Lung (tissue), 11 donors: ENCODE measurements at regions not wholly inside any gene's neighbourhood (a gene's known extent, or its start where the extent isn't known, plus 50 kb on each side); places are given as distances from the start of the nearest gene placed in this dataset.

Experiments used
- ATAC-seq: fragments of 200-7000 bp; cut with Tn5 transposase; one replicate; pipeline ENCODE4 v1.9.1; 2020; ENCODE audit warnings: moderate number of reproducible peaks; ENCODE audit not compliant: insufficient read depth, low FRiP score
- DNase-seq, 3 donors: peaks; one replicate each; pipeline ENCODE4 v3.0.0-alpha.2; 2013 to 2017
- H3K27ac ChIP-seq, 2 donors: one replicate each; pipeline ENCODE4 v1.5.1; 2013; ENCODE audit warnings: mild to moderate bottlenecking in 2 of 2, moderate library complexity in 2 of 2, control low read depth in 1 of 2, inconsistent platforms in 1 of 2, low read depth in 1 of 2, low read length in 1 of 2
- H3K27me3 ChIP-seq, 3 donors: one replicate each; pipeline ENCODE4 v1.5.1; 2013; ENCODE audit warnings: low read length in 2 of 3; ENCODE audit not compliant: control insufficient read depth in 3 of 3, insufficient read depth in 3 of 3
- H3K36me3 ChIP-seq, 4 donors: one replicate each; pipeline ENCODE4 v1.5.1; 2013; ENCODE audit warnings: low read length in 4 of 4, mild to moderate bottlenecking in 1 of 4, moderate library complexity in 1 of 4; ENCODE audit not compliant: control insufficient read depth in 4 of 4, insufficient read depth in 4 of 4
- H3K4me1 ChIP-seq, 5 donors: one replicate each; pipeline ENCODE4 v1.5.1; 2013; ENCODE audit warnings: low read length in 5 of 5, mild to moderate bottlenecking in 2 of 5, moderate library complexity in 1 of 5; ENCODE audit not compliant: control insufficient read depth in 5 of 5, insufficient read depth in 5 of 5
- H3K4me3 ChIP-seq: one replicate; pipeline ENCODE4 v1.5.1; 2013; ENCODE audit warnings: mild to moderate bottlenecking, control low read depth, moderate library complexity
- H3K9ac ChIP-seq, 2 donors: one replicate each; pipeline ENCODE4 v1.5.1; 2013; ENCODE audit warnings: low read length in 2 of 2, control low read depth in 1 of 2; ENCODE audit not compliant: insufficient read depth in 1 of 2
- H3K9me3 ChIP-seq, 4 donors: one replicate each; pipeline ENCODE4 v1.5.1; 2013; ENCODE audit warnings: low read length in 3 of 4, mild to moderate bottlenecking in 1 of 4, moderate library complexity in 1 of 4; ENCODE audit not compliant: control insufficient read depth in 4 of 4, insufficient read depth in 3 of 4
- WGBS, 2 donors: extraction: QIAGEN DNeasy Blood & Tissue Kit; methylation state at CpG; one replicate each; pipeline ENCODE4 v1.1.7; 2013; 5-methylcytosine and 5-hydroxymethylcytosine counted together
- TF ChIP-seq, protein P1 (sequence below): IDR thresholded peaks from 2 replicates; pipeline ENCODE4 v1.5.1; 2012; ENCODE audit warnings: mild to moderate bottlenecking; ENCODE audit errors: control extremely low read depth, extremely low read depth
- donor health status: control.
- donor health status: control.
- donor health status: Bipolar disorder and iron deficiency.
- donor health status: healthy.
- donor health status: DM: yes; HTN: yes; CAD: no.

DNA sequence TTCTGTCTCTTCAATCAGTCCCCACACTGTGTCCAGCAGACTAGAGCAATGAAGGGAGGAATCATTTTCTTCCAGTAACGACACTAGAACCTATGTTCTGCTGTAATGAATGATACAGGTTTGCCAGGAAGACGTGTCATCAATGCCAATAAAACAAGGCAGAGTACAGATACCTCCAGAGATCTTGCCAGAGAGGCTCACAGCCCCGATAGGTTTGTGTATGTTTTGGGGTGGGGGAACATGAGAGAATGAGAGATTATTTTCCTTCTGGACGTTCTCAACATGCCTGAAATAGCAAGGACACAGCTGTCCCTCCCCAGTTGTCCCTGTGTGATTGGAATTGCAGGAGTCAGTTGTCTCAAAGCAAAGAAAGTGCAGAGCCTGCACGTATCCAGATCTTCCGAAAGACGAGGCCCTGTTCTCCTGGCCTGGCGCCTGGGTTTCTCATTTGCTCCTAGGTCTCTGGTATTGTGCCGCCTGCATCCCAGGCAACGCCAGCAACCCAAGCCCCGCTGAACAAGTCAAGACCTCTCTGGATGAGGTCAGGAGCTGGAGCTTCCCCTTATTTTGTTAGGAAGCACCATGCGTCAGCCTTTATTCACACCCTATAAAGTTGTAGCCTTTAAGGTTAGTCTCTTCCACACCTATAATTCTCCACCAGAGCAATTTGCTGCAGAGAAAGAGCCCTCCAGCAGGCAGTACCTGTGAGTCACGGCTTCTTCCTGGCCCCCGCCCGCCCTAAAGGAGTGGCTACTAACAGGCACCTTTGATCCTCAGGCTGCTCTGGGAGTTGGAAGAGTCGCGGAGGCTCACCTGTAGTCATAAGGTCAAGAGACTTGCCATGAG is 130.5 kb downstream of the TOMM20 start:
- Histone ChIP-seq H3K27ac (peak overlapping the region; percentile 65 to 97), H3K9ac (peak overlapping the region in 1 of 2 donors; percentile 47), H3K9me3 (no peaks in the 10 kb centered on the region), H3K27me3 (no peaks in the 10 kb centered on the region), H3K36me3 (no peaks in the 10 kb centered on the region), H3K4me1 (peaks cover 5 to 16% (median 11%) of the 10 kb centered on the region in 5 donors), H3K4me3 (no peak overlapping the region)
- 81 to 87% methylated on average over 17 of the region's 17 CpGs for WGBS, 2 donors
- DNase-seq (peak in 1 of 3 donors; percentile 27), ATAC-seq (no peak)
- TF ChIP-seq, protein P1, sequence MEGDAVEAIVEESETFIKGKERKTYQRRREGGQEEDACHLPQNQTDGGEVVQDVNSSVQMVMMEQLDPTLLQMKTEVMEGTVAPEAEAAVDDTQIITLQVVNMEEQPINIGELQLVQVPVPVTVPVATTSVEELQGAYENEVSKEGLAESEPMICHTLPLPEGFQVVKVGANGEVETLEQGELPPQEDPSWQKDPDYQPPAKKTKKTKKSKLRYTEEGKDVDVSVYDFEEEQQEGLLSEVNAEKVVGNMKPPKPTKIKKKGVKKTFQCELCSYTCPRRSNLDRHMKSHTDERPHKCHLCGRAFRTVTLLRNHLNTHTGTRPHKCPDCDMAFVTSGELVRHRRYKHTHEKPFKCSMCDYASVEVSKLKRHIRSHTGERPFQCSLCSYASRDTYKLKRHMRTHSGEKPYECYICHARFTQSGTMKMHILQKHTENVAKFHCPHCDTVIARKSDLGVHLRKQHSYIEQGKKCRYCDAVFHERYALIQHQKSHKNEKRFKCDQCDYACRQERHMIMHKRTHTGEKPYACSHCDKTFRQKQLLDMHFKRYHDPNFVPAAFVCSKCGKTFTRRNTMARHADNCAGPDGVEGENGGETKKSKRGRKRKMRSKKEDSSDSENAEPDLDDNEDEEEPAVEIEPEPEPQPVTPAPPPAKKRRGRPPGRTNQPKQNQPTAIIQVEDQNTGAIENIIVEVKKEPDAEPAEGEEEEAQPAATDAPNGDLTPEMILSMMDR = no peak

DNA sequence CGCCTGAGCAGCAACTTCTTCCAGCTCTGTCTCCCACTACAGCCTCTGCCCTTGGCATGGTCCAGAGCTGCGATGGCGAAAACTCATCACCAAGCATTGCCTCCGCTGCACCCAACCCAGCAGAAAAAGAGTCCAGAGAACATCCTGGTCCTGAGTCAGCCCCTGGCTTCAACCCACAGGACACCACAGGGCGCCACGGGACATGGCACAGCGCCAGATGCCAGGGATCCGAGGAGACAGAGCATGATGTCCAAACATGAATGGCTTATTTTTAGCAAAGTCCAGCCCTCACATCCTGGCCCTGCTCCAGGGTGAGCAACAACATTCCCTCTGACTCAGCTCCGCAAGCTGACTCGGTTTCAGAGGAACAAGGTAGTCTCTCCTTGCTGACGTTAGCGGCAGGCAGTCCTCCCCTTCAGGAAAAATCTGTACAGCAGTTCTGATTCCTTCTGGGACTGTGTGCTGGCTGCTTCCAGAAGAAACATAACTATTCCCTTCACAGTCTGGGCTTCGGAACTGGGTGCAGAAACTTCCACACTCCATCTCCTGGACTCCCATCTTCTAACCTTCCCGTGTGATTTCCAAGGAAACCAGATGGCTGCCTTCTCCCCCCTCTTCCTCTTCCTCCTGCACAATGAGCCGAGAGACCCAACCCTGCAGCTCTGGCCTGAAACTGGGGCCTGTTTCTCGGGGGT is 131.3 kb downstream of the TOMM20 start:
- 45 to 53% methylated on average over 16 of the region's 16 CpGs for WGBS, 2 donors
- no peak overlapping the region for H3K4me3 ChIP-seq
- H3K36me3 ChIP-seq = no peaks in the 10 kb centered on the region
- H3K9me3 ChIP-seq = no peaks in the 10 kb centered on the region
- no peaks in the 10 kb centered on the region for H3K27me3 ChIP-seq
- peak overlapping the region; percentile 75 to 99 for H3K27ac ChIP-seq
- peaks cover 5 to 16% (median 11%) of the 10 kb centered on the region in 5 donors for H3K4me1 ChIP-seq
- DNase-seq = peak; percentile 67 to 84 (median 71)
- TF ChIP-seq, protein P1 = no peak
- H3K9ac ChIP-seq = peak overlapping the region in 1 of 2 donors; percentile 47
- ATAC-seq = peak; percentile 87

DNA sequence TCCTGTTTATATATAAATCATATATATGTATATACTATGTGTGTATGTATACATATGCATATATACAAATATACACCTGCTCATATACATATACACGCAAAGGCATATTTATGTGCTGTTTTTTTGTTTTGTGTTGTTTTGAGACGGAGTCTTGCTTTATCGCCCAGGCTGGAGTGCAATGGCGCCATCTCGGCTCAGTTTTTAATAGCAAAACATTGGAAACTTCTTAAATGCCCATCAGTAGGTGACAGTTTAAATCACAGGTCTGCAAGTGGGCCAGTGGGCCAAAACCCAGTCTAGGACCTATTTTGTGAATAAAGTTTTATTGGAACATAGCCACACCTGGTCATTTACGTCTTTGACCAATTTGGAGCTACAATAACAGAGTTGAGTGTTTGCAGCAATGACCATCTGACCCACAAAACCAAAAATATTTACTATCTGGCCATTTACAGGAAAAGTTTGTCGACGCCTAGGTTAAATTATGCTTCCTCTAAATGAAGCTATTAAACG is 132.3 kb downstream of the TOMM20 start:
- Histone ChIP-seq H3K27me3 (no peaks in the 10 kb centered on the region), H3K27ac (peak overlapping the region in 1 of 2 donors; percentile 72), H3K9me3 (no peaks in the 10 kb centered on the region), H3K9ac (no peak overlapping the region), H3K4me3 (no peak overlapping the region), H3K36me3 (no peaks in the 10 kb centered on the region), H3K4me1 (peaks cover 5 to 16% (median 11%) of the 10 kb centered on the region in 5 donors)
- WGBS, 2 donors = 83 to 88% methylated on average over 9 of the region's 9 CpGs
- no peak for ATAC-seq
- no peak for DNase-seq
- TF ChIP-seq, protein P1 = no peak
